Upper lobe of left lung (tissue), 4 donors: ENCODE measurements at regions not wholly inside any gene's neighbourhood (a gene's known extent, or its start where the extent isn't known, plus 50 kb on each side); places are given as distances from the start of the nearest gene placed in this dataset.

Source experiments
- POLR2A ChIP-seq, 4 donors: fragments of 450-650 bp; IDR thresholded peaks; one replicate each; pipeline ENCODE4 v1.5.1; 2016 to 2017; ENCODE audit warnings: antibody characterized with exemption in 4 of 4, mild to moderate bottlenecking in 2 of 4
- TF ChIP-seq, protein P1 (sequence below), 6 experiments: fragments of 450-650 bp in 4 of 6; fragments of 200-600 bp in 2 of 6; sonication (generic) in 2 of 6; IDR thresholded peaks; one replicate each; pipeline ENCODE4 v1.5.1; 2016 to 2019; ENCODE audit warnings: antibody characterized with exemption in 6 of 6

DNA sequence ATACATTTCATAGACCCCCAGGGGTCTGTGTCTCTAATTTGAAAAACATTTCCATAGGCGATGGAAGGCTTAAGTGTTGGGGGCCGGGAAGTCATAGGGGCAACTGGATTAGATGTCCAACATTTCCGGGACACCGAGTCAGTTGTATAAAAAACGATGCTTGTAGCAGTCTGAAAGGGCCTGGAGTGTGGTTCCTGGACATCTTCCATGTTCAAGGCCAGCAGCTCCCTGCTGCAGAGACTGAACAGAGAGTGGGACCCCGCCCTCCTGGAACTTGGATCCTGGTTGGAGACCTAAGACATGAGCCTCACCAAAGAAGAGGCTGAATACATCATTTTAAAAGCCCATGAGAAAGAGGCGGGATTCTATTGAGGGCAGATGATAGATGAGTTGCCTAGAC is 82.0 kb upstream of the ZNF423 start:
- TF ChIP-seq, protein P1, sequence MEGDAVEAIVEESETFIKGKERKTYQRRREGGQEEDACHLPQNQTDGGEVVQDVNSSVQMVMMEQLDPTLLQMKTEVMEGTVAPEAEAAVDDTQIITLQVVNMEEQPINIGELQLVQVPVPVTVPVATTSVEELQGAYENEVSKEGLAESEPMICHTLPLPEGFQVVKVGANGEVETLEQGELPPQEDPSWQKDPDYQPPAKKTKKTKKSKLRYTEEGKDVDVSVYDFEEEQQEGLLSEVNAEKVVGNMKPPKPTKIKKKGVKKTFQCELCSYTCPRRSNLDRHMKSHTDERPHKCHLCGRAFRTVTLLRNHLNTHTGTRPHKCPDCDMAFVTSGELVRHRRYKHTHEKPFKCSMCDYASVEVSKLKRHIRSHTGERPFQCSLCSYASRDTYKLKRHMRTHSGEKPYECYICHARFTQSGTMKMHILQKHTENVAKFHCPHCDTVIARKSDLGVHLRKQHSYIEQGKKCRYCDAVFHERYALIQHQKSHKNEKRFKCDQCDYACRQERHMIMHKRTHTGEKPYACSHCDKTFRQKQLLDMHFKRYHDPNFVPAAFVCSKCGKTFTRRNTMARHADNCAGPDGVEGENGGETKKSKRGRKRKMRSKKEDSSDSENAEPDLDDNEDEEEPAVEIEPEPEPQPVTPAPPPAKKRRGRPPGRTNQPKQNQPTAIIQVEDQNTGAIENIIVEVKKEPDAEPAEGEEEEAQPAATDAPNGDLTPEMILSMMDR (IDR thresholded peaks at IDR 0.05) = no peak
- TF ChIP-seq POLR2A (IDR thresholded peaks at IDR 0.05) = no peak
